IMR-90 (cell line): ENCODE measurements at regions not wholly inside any gene's neighbourhood (a gene's known extent, or its start where the extent isn't known, plus 50 kb on each side); places are given as distances from the start of the nearest gene placed in this dataset.

Experiments
- ATAC-seq: fragments of 200-7000 bp; cut with Tn5 transposase; 2 replicates; pipeline ENCODE4 v1.9.1; 2020; ENCODE audit warnings: low read depth, mild to moderate bottlenecking, moderate library complexity
- BruUV-seq: library from RNA; stranded (reverse); fragments of 400-500 nt; replicated peaks from 2 replicates; lab custom pipeline; 2021; lab: Mats Ljungman, UMichigan
- CTCF ChIA-PET: fragments of 300-600 bp; formaldehyde crosslinking; extraction: SDS; loops from one replicate; lab custom pipeline; 2021; ENCODE audit warnings: antibody characterized with exemption; lab: Yijun Ruan, JAX
- POLR2A ChIA-PET: fragments of 300-600 bp; sonication (Branson Sonifier 250); formaldehyde crosslinking; loops from one replicate; lab custom pipeline; 2022; ENCODE audit warnings: antibody characterized with exemption; ENCODE audit not compliant: unreplicated experiment; lab: Charles Lee
- DNase-seq: peaks from one replicate; pipeline ENCODE4 v3.0.0; 2013
- H2AFZ ChIP-seq: replicated peaks from 2 replicates; pipeline ENCODE3; 2013; ENCODE audit warnings: low read length, mild to moderate bottlenecking; ENCODE audit not compliant: poor library complexity
- H2AK5ac ChIP-seq: 2 replicates; pipeline ENCODE4 v1.6.1; 2013; ENCODE audit warnings: low read depth, low read length, inconsistent platforms
- H2AK9ac ChIP-seq: replicated peaks from 2 replicates; pipeline ENCODE3; 2013; ENCODE audit warnings: mild to moderate bottlenecking, low read depth, low read length, moderate library complexity; ENCODE audit not compliant: poor library complexity
- H2BK120ac ChIP-seq: 2 replicates; pipeline ENCODE4 v1.6.1; 2013; ENCODE audit warnings: low read depth, low read length, inconsistent platforms
- H2BK15ac ChIP-seq: 3 replicates; pipeline ENCODE4 v1.6.1; 2013; ENCODE audit warnings: low read depth, low read length, inconsistent platforms
- H2BK20ac ChIP-seq: 2 replicates; pipeline ENCODE4 v1.6.1; 2013; ENCODE audit warnings: low read depth, mild to moderate bottlenecking, inconsistent platforms, low read length, moderate library complexity
- H2BK5ac ChIP-seq: 2 replicates; pipeline ENCODE4 v1.6.1; 2013; ENCODE audit warnings: mild to moderate bottlenecking, low read depth, low read length, inconsistent platforms; ENCODE audit not compliant: poor library complexity, severe bottlenecking
- H3K14ac ChIP-seq: replicated peaks from 2 replicates; pipeline ENCODE4 v1.6.1; 2013; ENCODE audit warnings: low read depth, low read length, inconsistent platforms
- H3K18ac ChIP-seq: 2 replicates; pipeline ENCODE4 v1.6.1; 2013; ENCODE audit warnings: low read depth, low read length, control low read depth
- H3K23ac ChIP-seq: 2 replicates; pipeline ENCODE4 v1.6.1; 2013; ENCODE audit warnings: low read depth, low read length, inconsistent platforms
- H3K27ac ChIP-seq: 2 replicates; pipeline ENCODE4 v1.5.1; 2013; ENCODE audit warnings: mild to moderate bottlenecking, control low read depth, low read length; ENCODE audit not compliant: insufficient read depth
- H3K27me3 ChIP-seq: 2 replicates; pipeline ENCODE4 v1.6.1; 2013; ENCODE audit warnings: low read length; ENCODE audit not compliant: control insufficient read depth, insufficient read depth
- H3K36me3 ChIP-seq: 2 replicates; pipeline ENCODE4 v1.6.1; 2013; ENCODE audit warnings: low read length, mixed read lengths; ENCODE audit not compliant: control insufficient read depth, insufficient read depth
- H3K4ac ChIP-seq: 2 replicates; pipeline ENCODE4 v1.6.1; 2013; ENCODE audit warnings: low read depth, low read length, inconsistent platforms
- H3K4me1 ChIP-seq: 2 replicates; pipeline ENCODE4 v1.6.1; 2013; ENCODE audit warnings: low read length, mixed read lengths; ENCODE audit not compliant: control insufficient read depth, insufficient read depth
- H3K4me2 ChIP-seq: 2 replicates; pipeline ENCODE4 v1.6.1; 2013; ENCODE audit warnings: low read depth, mild to moderate bottlenecking, control low read depth, low read length, moderate library complexity
- H3K4me3 ChIP-seq: 2 replicates; pipeline ENCODE4 v1.5.1; 2013; ENCODE audit warnings: low read depth, mild to moderate bottlenecking, control low read depth, low read length, moderate library complexity; ENCODE audit not compliant: insufficient read depth
- H3K56ac ChIP-seq: 2 replicates; pipeline ENCODE4 v1.6.1; 2013; ENCODE audit warnings: low read length, inconsistent platforms; ENCODE audit not compliant: insufficient read depth; ENCODE audit errors: extremely low read depth
- H3K79me1 ChIP-seq, 2 experiments: 2 replicates each; pipeline ENCODE4 v1.6.1; 2013; ENCODE audit warnings: low read length in 2 of 2, inconsistent platforms in 1 of 2, low read depth in 1 of 2
- H3K9ac ChIP-seq: 2 replicates; pipeline ENCODE4 v1.6.1; 2013; ENCODE audit warnings: low read depth, low read length, control low read depth
- H3K9me1 ChIP-seq: 2 replicates; pipeline ENCODE4 v1.6.1; 2013; ENCODE audit warnings: low read length, inconsistent platforms; ENCODE audit not compliant: insufficient read depth
- H3K9me3 ChIP-seq: 2 replicates; pipeline ENCODE4 v1.6.1; 2013; ENCODE audit warnings: low read length; ENCODE audit not compliant: control insufficient read depth, insufficient read depth
- H4K20me1 ChIP-seq: 2 replicates; pipeline ENCODE4 v1.6.1; 2013; ENCODE audit warnings: low read length, inconsistent platforms; ENCODE audit not compliant: insufficient read depth
- H4K5ac ChIP-seq: 2 replicates; pipeline ENCODE4 v1.6.1; 2013; ENCODE audit warnings: mild to moderate bottlenecking, low read depth, low read length, control low read depth
- H4K8ac ChIP-seq, 2 experiments: 2 replicates each; pipeline ENCODE4 v1.6.1; 2013; ENCODE audit warnings: low read depth in 2 of 2, low read length in 2 of 2, control low read depth in 1 of 2, inconsistent platforms in 1 of 2
- H4K91ac ChIP-seq: 2 replicates; pipeline ENCODE4 v1.6.1; 2013; ENCODE audit warnings: low read depth, low read length, inconsistent platforms; ENCODE audit not compliant: insufficient read depth
- BHLHE40 ChIP-seq: fragments of 150-350 bp; IDR thresholded peaks from 2 replicates; pipeline ENCODE4 v1.6.1; 2016; ENCODE audit warnings: mild to moderate bottlenecking, low read depth, low read length
- CEBPB ChIP-seq: IDR thresholded peaks from 2 replicates; pipeline ENCODE4 v1.6.1; 2012; ENCODE audit warnings: low read depth, low read length, improper control_type of control experiment
- CTCF ChIP-seq: conservative IDR thresholded peaks from 2 replicates; pipeline ENCODE4 v1.5.1; 2012; ENCODE audit warnings: mild to moderate bottlenecking, low read depth, low read length, improper control_type of control experiment
- FOS ChIP-seq: fragments of 150-350 bp; IDR thresholded peaks from 2 replicates; pipeline ENCODE4 v1.6.1; 2016; ENCODE audit warnings: low read depth, low read length
- MAFK ChIP-seq: IDR thresholded peaks from 2 replicates; pipeline ENCODE4 v1.6.1; 2012; ENCODE audit warnings: low read depth, low read length, improper control_type of control experiment
- MXI1 ChIP-seq: IDR thresholded peaks from 2 replicates; pipeline ENCODE4 v1.6.1; 2012; ENCODE audit warnings: low read depth, mild to moderate bottlenecking, low read length, moderate library complexity, borderline replicate concordance
- NFE2L2 ChIP-seq: fragments of 150-350 bp; IDR thresholded peaks from 2 replicates; pipeline ENCODE4 v1.6.1; 2016; ENCODE audit warnings: low read depth, mild to moderate bottlenecking, low read length
- POLR2A ChIP-seq: IDR thresholded peaks from 2 replicates; pipeline ENCODE4 v1.6.1; 2012; ENCODE audit warnings: mild to moderate bottlenecking, low read depth, low read length
- RAD21 ChIP-seq: IDR thresholded peaks from 2 replicates; pipeline ENCODE4 v1.6.1; 2012; ENCODE audit warnings: low read length, improper control_type of control experiment
- RCOR1 ChIP-seq: IDR thresholded peaks from 2 replicates; pipeline ENCODE4 v1.6.1; 2012; ENCODE audit warnings: mild to moderate bottlenecking, low read length, improper control_type of control experiment; ENCODE audit not compliant: insufficient replicate concordance
- RFX5 ChIP-seq: IDR thresholded peaks from 2 replicates; pipeline ENCODE4 v1.8.0; 2012; ENCODE audit warnings: low read depth, mild to moderate bottlenecking, low read length, moderate library complexity
- SMC3 ChIP-seq: fragments of 150-350 bp; IDR thresholded peaks from 2 replicates; pipeline ENCODE4 v1.6.1; 2016; ENCODE audit warnings: low read depth, mild to moderate bottlenecking, antibody characterized with exemption, low read length, moderate library complexity
- USF2 ChIP-seq: fragments of 150-350 bp; IDR thresholded peaks from 2 replicates; pipeline ENCODE4 v1.6.1; 2017; ENCODE audit warnings: mild to moderate bottlenecking, antibody characterized with exemption, low read length, low read depth
- dilution Hi-C: fragments of 300-500 bp; cut with HindIII; formaldehyde crosslinking; loops from one replicate; pipeline ENCODE4 v1.14.3; 2018; ENCODE audit warnings: low sequenced_read_pairs; ENCODE audit not compliant: unreplicated experiment
- in situ Hi-C: fragments of 300-500 bp; cut with MboI; formaldehyde crosslinking; loops from 3 replicates; pipeline ENCODE4 v1.14.3; 2019; ENCODE audit warnings: low sequenced_read_pairs, inconsistent platforms, mixed read lengths
- intact Hi-C: fragments of 100-400 bp; cut with micrococcal nuclease; formaldehyde crosslinking; loops from 2 replicates; pipeline ENCODE4 v1.10.0; 2022

- no peak overlapping the region for H3K23ac ChIP-seq
- no peak overlapping the region for H2BK5ac ChIP-seq
- no peak overlapping the region for H4K91ac ChIP-seq
- H3K9ac ChIP-seq, result no peak overlapping the region
- H3K9me1 ChIP-seq, result no peaks in the 10 kb centered on the region
- ChIA-PET CTCF (no interaction called here), POLR2A (no interaction called here)
- no peak for DNase-seq
- dilution Hi-C loops, result no loop called here
- no peak overlapping the region for H3K18ac ChIP-seq
- no peak overlapping the region for H2BK20ac ChIP-seq
- no peaks in the 10 kb centered on the region for H3K9me3 ChIP-seq
- no peak overlapping the region for H3K4me2 ChIP-seq
- ATAC-seq, result no peak
- H4K20me1 ChIP-seq, result no peaks in the 10 kb centered on the region
- H3K27me3 ChIP-seq, result no peaks in the 10 kb centered on the region
- no TSS peak for BruUV-seq
- TF ChIP-seq POLR2A, result no peak
- no peak for TF ChIP-seq FOS
- no peak for TF ChIP-seq NFE2L2
- no peak for TF ChIP-seq RFX5
- no peak for TF ChIP-seq CEBPB
- TF ChIP-seq MAFK, result no peak
- TF ChIP-seq BHLHE40, result no peak
- no peak for TF ChIP-seq USF2
- TF ChIP-seq RCOR1, result no peak
- TF ChIP-seq MXI1, result no peak
- TF ChIP-seq CTCF, result no peak
- no peak for TF ChIP-seq SMC3
- no peak for TF ChIP-seq RAD21
- H4K8ac ChIP-seq, result no peak overlapping the region
- no peak overlapping the region for H2AK5ac ChIP-seq
- H2BK120ac ChIP-seq, result no peak overlapping the region
- no peak overlapping the region for H2AFZ ChIP-seq
- H3K36me3 ChIP-seq, result no peaks in the 10 kb centered on the region
- no peak overlapping the region for H3K4me3 ChIP-seq
- no peaks in the 10 kb centered on the region for H3K79me1 ChIP-seq
- no peak overlapping the region for H3K4ac ChIP-seq
- in situ Hi-C loops, result no loop called here
- H4K5ac ChIP-seq, result no peak overlapping the region
- no peak overlapping the region for H2BK15ac ChIP-seq
- no peak overlapping the region for H3K56ac ChIP-seq
- H2AK9ac ChIP-seq, result no peak overlapping the region
- intact Hi-C loops, result no loop called here
- H3K4me1 ChIP-seq, result no peaks in the 10 kb centered on the region
- no peak overlapping the region for H3K27ac ChIP-seq
- H3K14ac ChIP-seq, result no peak overlapping the region
Observed at GRCh38 chr6:96682017-96682416, 119.1 kb downstream of the FHL5 start.
